ENCODE measurements at regions not wholly inside any gene's neighbourhood (a gene's known extent, or its start where the extent isn't known, plus 50 kb on each side); places are given as distances from the start of the nearest gene placed in this dataset.

DNA sequence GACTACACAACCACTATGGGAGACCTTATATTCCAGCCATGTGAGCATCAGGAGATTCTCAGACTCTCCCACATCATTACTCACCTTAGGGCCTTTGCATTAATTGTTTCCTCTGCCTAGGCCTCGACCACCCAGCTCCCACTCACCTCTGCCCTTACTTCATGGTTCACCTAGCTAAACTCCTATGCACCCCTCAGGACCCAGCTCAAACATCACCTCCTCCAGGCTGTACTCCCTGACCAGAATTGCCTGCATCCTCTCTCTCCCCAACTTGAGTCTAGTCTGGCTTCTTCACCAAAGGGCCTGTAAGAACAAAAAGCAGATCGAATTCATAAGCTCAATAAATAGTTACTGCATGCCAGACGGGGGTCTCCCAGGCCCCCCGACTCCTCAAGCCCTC is 53.1 kb upstream of the FAM174B start:
- ChIA-PET CTCF (ENCODE audit: low intra/inter-chr PET ratio, low total read pairs) (no interaction called here), POLR2A (no interaction called here)
- Histone ChIP-seq H3K36me3 (replicated peaks in 1 of 2; ENCODE audit: control insufficient read depth in 1 of 2, insufficient read depth in 2 of 2, low read length in 2 of 2) (no peaks in the 10 kb centered on the region), H3K27me3 (ENCODE audit: control insufficient read depth in 1 of 2, insufficient read depth in 2 of 2, low read length in 2 of 2) (peaks cover 0 to 5% of the 10 kb centered on the region in 2 experiments; a peak in 2 of 5 replicates), H3K79me2 (ENCODE audit: insufficient read depth, low read length) (no peaks in the 10 kb centered on the region), H3K4me2 (ENCODE audit: low read depth, low read length) (no peak overlapping the region), H2AFZ (ENCODE audit: low read length) (no peak overlapping the region), H3K9me3 (ENCODE audit: low read length) (no peaks in the 10 kb centered on the region), H3K4me3 (replicated peaks in 1 of 3; ENCODE audit: insufficient read depth in 1 of 3, low read depth in 2 of 3, low read length in 3 of 3) (no peak overlapping the region), H3K4me1 (ENCODE audit: insufficient read depth, low read length) (no peaks in the 10 kb centered on the region), H3K9ac (ENCODE audit: insufficient read depth, low read depth, low read length) (no peak overlapping the region), H3K27ac (ENCODE audit: extremely low read length, insufficient read depth, low read length) (no peak overlapping the region), H4K20me1 (ENCODE audit: insufficient read depth, low read length) (no peaks in the 10 kb centered on the region)
- TF ChIP-seq HMG20B (CRISPR knock-in tag; conservative IDR thresholded peaks at IDR 0.05) (no peak), PHF5A (CRISPR knock-in tag; IDR thresholded peaks at IDR 0.05; ENCODE audit: low read depth, unreplicated experiment) (no peak), TARDBP (CRISPR knock-in tag; IDR thresholded peaks at IDR 0.05) (no peak), ZNF10 (CRISPR knock-in tag; IDR thresholded peaks at IDR 0.05; ENCODE audit: borderline replicate concordance, low read depth) (no peak), TEAD2 (CRISPR knock-in tag; IDR thresholded peaks at IDR 0.05) (no peak), ZMAT5 (CRISPR knock-in tag; IDR thresholded peaks at IDR 0.05; ENCODE audit: borderline replicate concordance, low read depth) (no peak), NFIC (IDR thresholded peaks at IDR 0.05; ENCODE audit: low read length) (no peak), ZNF17 (CRISPR knock-in tag; IDR thresholded peaks at IDR 0.05) (no peak), SSRP1 (CRISPR knock-in tag; IDR thresholded peaks at IDR 0.05) (no peak)
- TF ChIP-seq, protein P1, sequence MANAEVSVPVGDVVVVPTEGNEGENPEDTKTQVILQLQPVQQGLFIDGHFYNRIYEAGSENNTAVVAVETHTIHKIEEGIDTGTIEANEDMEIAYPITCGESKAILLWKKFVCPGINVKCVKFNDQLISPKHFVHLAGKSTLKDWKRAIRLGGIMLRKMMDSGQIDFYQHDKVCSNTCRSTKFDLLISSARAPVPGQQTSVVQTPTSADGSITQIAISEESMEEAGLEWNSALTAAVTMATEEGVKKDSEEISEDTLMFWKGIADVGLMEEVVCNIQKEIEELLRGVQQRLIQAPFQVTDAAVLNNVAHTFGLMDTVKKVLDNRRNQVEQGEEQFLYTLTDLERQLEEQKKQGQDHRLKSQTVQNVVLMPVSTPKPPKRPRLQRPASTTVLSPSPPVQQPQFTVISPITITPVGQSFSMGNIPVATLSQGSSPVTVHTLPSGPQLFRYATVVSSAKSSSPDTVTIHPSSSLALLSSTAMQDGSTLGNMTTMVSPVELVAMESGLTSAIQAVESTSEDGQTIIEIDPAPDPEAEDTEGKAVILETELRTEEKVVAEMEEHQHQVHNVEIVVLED (CRISPR knock-in tag; IDR thresholded peaks at IDR 0.05; ENCODE audit: borderline replicate concordance), result no peak
- intact Hi-C loops (cut with micrococcal nuclease; ENCODE audit: unreplicated experiment) (no loop called here), in situ Hi-C loops (cut with HindIII; ENCODE audit: extremely low pct_ligation_motif_present, low pct_unique_long_range_greater_than_20kb) (no loop called here)
- WGBS (ENCODE audit: low lambda C conversion rate), result 4% methylated on average over 4 of the region's 4 CpGs
- FAIRE-seq, result no peak
- DNase-seq (ENCODE audit: low spot score), result no peak
- no TSS peak for BruUV-seq (replicated peaks)
- no peak for ATAC-seq
